Lower lobe of right lung (tissue), 2 donors: ENCODE measurements at regions not wholly inside any gene's neighbourhood (a gene's known extent, or its start where the extent isn't known, plus 50 kb on each side); places are given as distances from the start of the nearest gene placed in this dataset.
"Not testable (repeated sequence)": the region's sequence is repeated elsewhere in the genome, so short reads cannot be mapped to it uniquely, and the experiment has no call there.

Experiments used
- ATAC-seq, 2 donors: fragments of 200-7000 bp; cut with Tn5 transposase; one replicate each; pipeline ENCODE4 v1.9.1; 2020 to 2022; ENCODE audit warnings: mild to moderate bottlenecking in 2 of 2, moderate library complexity in 2 of 2
- DNase-seq: peaks from one replicate; pipeline ENCODE4 v3.0.0-alpha.2; 2020
- H3K27ac ChIP-seq: fragments of 200-600 bp; one replicate; pipeline ENCODE4 v1.8.0; 2022
- H3K27me3 ChIP-seq: fragments of 200-600 bp; one replicate; pipeline ENCODE4 v1.8.0; 2022; ENCODE audit warnings: low read depth
- H3K36me3 ChIP-seq: fragments of 200-600 bp; one replicate; pipeline ENCODE4 v1.8.0; 2022; ENCODE audit warnings: mild to moderate bottlenecking
- H3K4me1 ChIP-seq: fragments of 200-600 bp; one replicate; pipeline ENCODE4 v1.8.0; 2022
- H3K4me3 ChIP-seq: fragments of 200-600 bp; one replicate; pipeline ENCODE4 v1.8.0; 2022; ENCODE audit warnings: mild to moderate bottlenecking
- H3K9me3 ChIP-seq: fragments of 200-600 bp; one replicate; pipeline ENCODE4 v1.8.0; 2022
- CTCF ChIP-seq: fragments of 200-600 bp; IDR thresholded peaks from one replicate; pipeline ENCODE4 v1.8.0; 2022; ENCODE audit warnings: antibody characterized with exemption, mild to moderate bottlenecking
- intact Hi-C: fragments of 100-400 bp; cut with DNase I; formaldehyde crosslinking; loops from one replicate; pipeline ENCODE4 v1.11.0; 2022
- donor health status: DM: no; HTN: yes; CAD: no; lungs with severe emphysema.

- Histone ChIP-seq H3K9me3 (no peaks in the 10 kb centered on the region), H3K36me3 (no peaks in the 10 kb centered on the region), H3K4me3 (no peak overlapping the region), H3K27ac (no peak overlapping the region), H3K27me3 (no peaks in the 10 kb centered on the region), H3K4me1 (no peaks in the 10 kb centered on the region)
- TF ChIP-seq CTCF = no peak
- intact Hi-C loops = no loop called here
- DNase-seq (no peak), ATAC-seq (no peak)
Observed at GRCh38 chrY:7996726-7997125, 1085.2 kb upstream of the AMELY start.

GRCh38 chrY:7994781-7995180 lies 1083.2 kb upstream of the AMELY start:
- H3K27me3 ChIP-seq, DNase-seq, H3K36me3 ChIP-seq, H3K4me3 ChIP-seq, ATAC-seq, intact Hi-C loops, H3K27ac ChIP-seq, H3K4me1 ChIP-seq, H3K9me3 ChIP-seq: not testable (repeated sequence)

- no peak for ATAC-seq
- DNase-seq = no peak
- Histone ChIP-seq H3K9me3 (no peaks in the 10 kb centered on the region), H3K27me3 (no peaks in the 10 kb centered on the region), H3K4me1 (no peaks in the 10 kb centered on the region), H3K27ac (no peak overlapping the region), H3K36me3 (no peaks in the 10 kb centered on the region), H3K4me3 (no peak overlapping the region)
- intact Hi-C loops = no loop called here
- no peak for TF ChIP-seq CTCF
Observed at GRCh38 chrY:7979770-7980169, 1068.2 kb upstream of the AMELY start.

- Histone ChIP-seq H3K27ac (no peak overlapping the region), H3K27me3 (no peaks in the 10 kb centered on the region), H3K4me3 (no peak overlapping the region), H3K9me3 (no peaks in the 10 kb centered on the region), H3K36me3 (no peaks in the 10 kb centered on the region), H3K4me1 (no peaks in the 10 kb centered on the region)
- no peak for TF ChIP-seq CTCF
- intact Hi-C loops = no loop called here
- no peak for DNase-seq
- no peak for ATAC-seq
Observed at GRCh38 chrY:7977301-7977700, 1065.7 kb upstream of the AMELY start.

- no peaks in the 10 kb centered on the region for H3K36me3 ChIP-seq
- H3K27ac ChIP-seq = no peak overlapping the region
- no peak overlapping the region for H3K4me3 ChIP-seq
- DNase-seq (no peak), ATAC-seq (no peak)
- no peaks in the 10 kb centered on the region for H3K9me3 ChIP-seq
- no peaks in the 10 kb centered on the region for H3K4me1 ChIP-seq
- TF ChIP-seq CTCF = no peak
- intact Hi-C loops = no loop called here
- no peaks in the 10 kb centered on the region for H3K27me3 ChIP-seq
Observed at GRCh38 chrY:7968293-7968692, 1056.7 kb upstream of the AMELY start.

GRCh38 chrY:7966916-7967315 lies 1055.4 kb upstream of the AMELY start:
- no peaks in the 10 kb centered on the region for H3K9me3 ChIP-seq
- no peak for DNase-seq
- H3K27ac ChIP-seq = no peak overlapping the region
- H3K4me1 ChIP-seq = no peaks in the 10 kb centered on the region
- intact Hi-C loops = no loop called here
- no peak for TF ChIP-seq CTCF
- H3K36me3 ChIP-seq = no peaks in the 10 kb centered on the region
- no peaks in the 10 kb centered on the region for H3K27me3 ChIP-seq
- no peak overlapping the region for H3K4me3 ChIP-seq
- ATAC-seq = no peak
